H1 (cell line): ENCODE measurements at regions not wholly inside any gene's neighbourhood (a gene's known extent, or its start where the extent isn't known, plus 50 kb on each side); places are given as distances from the start of the nearest gene placed in this dataset.

Source experiments
- BRCA1 ChIP-seq: IDR thresholded peaks from 2 replicates; pipeline ENCODE4 v1.6.1; 2012; ENCODE audit warnings: low read depth, low read length, improper control_type of control experiment
- RAD21 ChIP-seq, 2 experiments: IDR thresholded peaks in 1 of 2; conservative IDR thresholded peaks in 1 of 2; 2 replicates each; pipeline ENCODE4 v1.6.1; 2011; ENCODE audit warnings: low read depth in 2 of 2, low read length in 2 of 2, improper control_type of control experiment in 1 of 2, inconsistent platforms in 1 of 2, mild to moderate bottlenecking in 1 of 2, moderate library complexity in 1 of 2
- TCF12 ChIP-seq: IDR thresholded peaks from 2 replicates; pipeline ENCODE4 v1.6.1; 2011; ENCODE audit warnings: low read depth, mild to moderate bottlenecking, low read length
- ZNF274 ChIP-seq: IDR thresholded peaks from 2 replicates; pipeline ENCODE4 v1.7.0; 2012; ENCODE audit warnings: low read length, borderline replicate concordance; ENCODE audit errors: extremely low read depth
- TF ChIP-seq, protein P1 (sequence below): IDR thresholded peaks from 2 replicates; pipeline ENCODE4 v1.6.1; 2012; ENCODE audit warnings: inconsistent platforms
- TF ChIP-seq, protein P2 (sequence below), 3 experiments: IDR thresholded peaks; 1 replicate in 2 of 3; 2 replicates in 1 of 3; pipeline versions ENCODE4 v1.5.1 to v1.6.1; 2011; ENCODE audit warnings: low read length in 3 of 3, mild to moderate bottlenecking in 3 of 3, inconsistent platforms in 2 of 3, low read depth in 1 of 3, moderate library complexity in 1 of 3; ENCODE audit not compliant: insufficient read depth in 1 of 3; ENCODE audit errors: control extremely low read depth in 1 of 3

- no peak for TF ChIP-seq BRCA1
- TF ChIP-seq, protein P1, sequence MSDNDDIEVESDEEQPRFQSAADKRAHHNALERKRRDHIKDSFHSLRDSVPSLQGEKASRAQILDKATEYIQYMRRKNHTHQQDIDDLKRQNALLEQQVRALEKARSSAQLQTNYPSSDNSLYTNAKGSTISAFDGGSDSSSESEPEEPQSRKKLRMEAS = no peak
- TF ChIP-seq ZNF274 = no peak
- no peak for TF ChIP-seq TCF12
- TF ChIP-seq, protein P2, sequence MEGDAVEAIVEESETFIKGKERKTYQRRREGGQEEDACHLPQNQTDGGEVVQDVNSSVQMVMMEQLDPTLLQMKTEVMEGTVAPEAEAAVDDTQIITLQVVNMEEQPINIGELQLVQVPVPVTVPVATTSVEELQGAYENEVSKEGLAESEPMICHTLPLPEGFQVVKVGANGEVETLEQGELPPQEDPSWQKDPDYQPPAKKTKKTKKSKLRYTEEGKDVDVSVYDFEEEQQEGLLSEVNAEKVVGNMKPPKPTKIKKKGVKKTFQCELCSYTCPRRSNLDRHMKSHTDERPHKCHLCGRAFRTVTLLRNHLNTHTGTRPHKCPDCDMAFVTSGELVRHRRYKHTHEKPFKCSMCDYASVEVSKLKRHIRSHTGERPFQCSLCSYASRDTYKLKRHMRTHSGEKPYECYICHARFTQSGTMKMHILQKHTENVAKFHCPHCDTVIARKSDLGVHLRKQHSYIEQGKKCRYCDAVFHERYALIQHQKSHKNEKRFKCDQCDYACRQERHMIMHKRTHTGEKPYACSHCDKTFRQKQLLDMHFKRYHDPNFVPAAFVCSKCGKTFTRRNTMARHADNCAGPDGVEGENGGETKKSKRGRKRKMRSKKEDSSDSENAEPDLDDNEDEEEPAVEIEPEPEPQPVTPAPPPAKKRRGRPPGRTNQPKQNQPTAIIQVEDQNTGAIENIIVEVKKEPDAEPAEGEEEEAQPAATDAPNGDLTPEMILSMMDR (IDR thresholded peaks at IDR 0.05; ENCODE audit: control extremely low read depth in 1 of 3, insufficient read depth in 1 of 3, low read depth in 1 of 3, low read length in 3 of 3) = no peak
- TF ChIP-seq RAD21 (IDR thresholded peaks at IDR 0.05 in 1 of 2, conservative IDR thresholded peaks at IDR 0.05 in 1 of 2; ENCODE audit: low read depth in 2 of 2, low read length in 2 of 2) = no peak
Measured at GRCh38 chr16:6495486-6496210, 837.0 kb upstream of the RBFOX1 start.
